HCT116 (cell line): ENCODE measurements at regions not wholly inside any gene's neighbourhood (a gene's known extent, or its start where the extent isn't known, plus 50 kb on each side); places are given as distances from the start of the nearest gene placed in this dataset.

Experiments
- ATAC-seq: fragments of 200-7000 bp; cut with Tn5 transposase; 2 replicates; pipeline ENCODE4 v1.9.1; 2020; ENCODE audit warnings: mild to moderate bottlenecking, moderate library complexity
- BruUV-seq: library from RNA; stranded (reverse); fragments of 400-500 nt; replicated peaks from 2 replicates; lab custom pipeline; 2021; lab: Mats Ljungman, UMichigan
- CTCF ChIA-PET: fragments of 300-600 bp; sonication (Branson Sonifier 250); formaldehyde crosslinking; loops from one replicate; lab custom pipeline; 2021; ENCODE audit warnings: antibody characterized with exemption; lab: Charles Lee
- POLR2A ChIA-PET: fragments of 300-600, 350-600 bp; sonication (Branson Sonifier 250); formaldehyde crosslinking; loops from one replicate; lab custom pipeline; 2021; ENCODE audit warnings: antibody characterized with exemption; lab: Charles Lee
- RAD21 ChIA-PET, 2 experiments: fragments of 300-600 bp; sonication (Branson Sonifier 250); formaldehyde crosslinking; loops; one replicate each; lab custom pipeline; 2023; ENCODE audit warnings: low total read pairs in 2 of 2; ENCODE audit not compliant: uncharacterized antibody in 2 of 2, unreplicated experiment in 2 of 2, low non-redundant PET in 1 of 2; lab: Charles Lee
- DNase-seq: peaks from one replicate; pipeline ENCODE4 v3.0.0-alpha.2; 2010; ENCODE audit warnings: low read depth, low spot score
- H2AFZ ChIP-seq: fragments of 200-600 bp; shearing (Covaris generic), sonication (generic); 2 replicates; pipeline ENCODE4 v1.6.1; 2017; ENCODE audit warnings: low read depth, mixed run types, mixed read lengths, antibody characterized with exemption, low read length; ENCODE audit not compliant: poor library complexity, severe bottlenecking
- H3K27ac ChIP-seq: 2 replicates; pipeline ENCODE4 v1.5.1; 2012; ENCODE audit warnings: low read depth, low read length
- H3K27me3 ChIP-seq: fragments of 200-600 bp; sonication (generic); 2 replicates; pipeline ENCODE4 v1.6.1; 2016; ENCODE audit warnings: mixed run types, low read length, mixed read lengths; ENCODE audit not compliant: insufficient read depth
- H3K36me3 ChIP-seq, 2 experiments: fragments of 200-500 bp in 1 of 2; fragments of 200-600 bp in 1 of 2; sonication (Bioruptor generic) in 1 of 2; sonication (generic) in 1 of 2; 2 replicates each; pipeline versions ENCODE4 v1.5.1 to v1.6.1; 2014 to 2016; ENCODE audit warnings: low read length in 2 of 2, inconsistent platforms in 1 of 2, mixed read lengths in 1 of 2, mixed run types in 1 of 2; ENCODE audit not compliant: insufficient read depth in 2 of 2, control insufficient read depth in 1 of 2
- H3K4me1 ChIP-seq, 2 experiments: fragments of 200-600 bp in 1 of 2; sonication (generic) in 1 of 2; 2 replicates each; pipeline versions ENCODE4 v1.5.1 to v1.6.1; 2012 to 2017; ENCODE audit warnings: low read length in 2 of 2, inconsistent platforms in 1 of 2, mild to moderate bottlenecking in 1 of 2, mixed read lengths in 1 of 2, mixed run types in 1 of 2, moderate library complexity in 1 of 2; ENCODE audit not compliant: insufficient read depth in 2 of 2, control insufficient read depth in 1 of 2
- H3K4me2 ChIP-seq: fragments of 200-600 bp; sonication (generic); 2 replicates; pipeline ENCODE4 v1.6.1; 2017; ENCODE audit warnings: mixed run types, low read length, mixed read lengths
- H3K4me3 ChIP-seq, 2 experiments: fragments of 200-600 bp in 1 of 2; sonication (generic) in 1 of 2; replicated peaks in 1 of 2; 2 replicates each; pipeline ENCODE4 v1.5.1; 2011 to 2016; ENCODE audit warnings: low read length in 2 of 2, control low read depth in 1 of 2, low read depth in 1 of 2, mild to moderate bottlenecking in 1 of 2, mixed read lengths in 1 of 2, mixed run types in 1 of 2
- H3K79me2 ChIP-seq: fragments of 200-600 bp; sonication (generic); 2 replicates; pipeline ENCODE4 v1.6.1; 2017; ENCODE audit warnings: mild to moderate bottlenecking, mixed run types, low read length, moderate library complexity, mixed read lengths; ENCODE audit not compliant: insufficient read depth
- H3K9ac ChIP-seq: fragments of 200-600 bp; sonication (generic); 2 replicates; pipeline ENCODE4 v1.6.1; 2016; ENCODE audit warnings: low read length, mixed read lengths
- H3K9me2 ChIP-seq: fragments of 200-600 bp; sonication (generic), shearing (Covaris generic); 2 replicates; pipeline ENCODE4 v1.6.1; 2017; ENCODE audit warnings: mixed run types, mild to moderate bottlenecking, moderate library complexity; ENCODE audit not compliant: insufficient read depth
- H3K9me3 ChIP-seq, 2 experiments: fragments of 200-500 bp in 1 of 2; fragments of 200-600 bp in 1 of 2; sonication (Bioruptor generic) in 1 of 2; sonication (generic) in 1 of 2; 2 replicates each; pipeline ENCODE4 v1.6.1; 2014 to 2017; ENCODE audit warnings: low read length in 2 of 2, mixed read lengths in 2 of 2, inconsistent platforms in 1 of 2, low read depth in 1 of 2, mild to moderate bottlenecking in 1 of 2, mixed run types in 1 of 2, moderate library complexity in 1 of 2; ENCODE audit not compliant: control insufficient read depth in 1 of 2, insufficient read depth in 1 of 2
- H4K20me1 ChIP-seq: fragments of 200-600 bp; sonication (generic), shearing (Covaris generic); 2 replicates; pipeline ENCODE4 v1.6.1; 2017; ENCODE audit warnings: mixed run types, mild to moderate bottlenecking, moderate library complexity; ENCODE audit not compliant: insufficient read depth
- ATF3 ChIP-seq: IDR thresholded peaks from 2 replicates; pipeline ENCODE4 v1.6.1; 2012
- CBX3 ChIP-seq: IDR thresholded peaks from 2 replicates; pipeline ENCODE4 v1.6.1; 2012; ENCODE audit warnings: low read depth
- CEBPB ChIP-seq: IDR thresholded peaks from 2 replicates; pipeline ENCODE4 v1.6.1; 2012; ENCODE audit warnings: low read depth
- CTCF ChIP-seq, 3 experiments: fragments of 200-600 bp in 1 of 3; sonication (generic) in 1 of 3; IDR thresholded peaks in 2 of 3; conservative IDR thresholded peaks in 1 of 3; 2 replicates each; pipeline ENCODE4 v1.5.1; 2012 to 2017; ENCODE audit warnings: low read depth in 2 of 3, low read length in 2 of 3, antibody characterized with exemption in 1 of 3, borderline replicate concordance in 1 of 3, control low read depth in 1 of 3, mild to moderate bottlenecking in 1 of 3, mixed read lengths in 1 of 3, mixed run types in 1 of 3, moderate library complexity in 1 of 3; ENCODE audit not compliant: insufficient read depth in 1 of 3
- EGR1 ChIP-seq: IDR thresholded peaks from 2 replicates; pipeline ENCODE4 v1.6.1; 2012; ENCODE audit warnings: low read depth
- EZH2 ChIP-seq: fragments of 200-600 bp; sonication (generic); IDR thresholded peaks from 2 replicates; pipeline ENCODE4 v1.6.1; 2017; ENCODE audit warnings: antibody characterized with exemption, mixed run types
- EZH2phosphoT487 ChIP-seq: fragments of 200-600 bp; IDR thresholded peaks from 2 replicates; pipeline ENCODE4 v1.6.1; 2018; ENCODE audit warnings: antibody characterized with exemption, borderline replicate concordance
- FOSL1 ChIP-seq: IDR thresholded peaks from 2 replicates; pipeline ENCODE4 v1.6.1; 2012; ENCODE audit warnings: low read depth
- JUND ChIP-seq: IDR thresholded peaks from 2 replicates; pipeline ENCODE4 v1.6.1; 2012
- MAX ChIP-seq: IDR thresholded peaks from 2 replicates; pipeline ENCODE4 v1.6.1; 2012
- REST ChIP-seq: IDR thresholded peaks from 2 replicates; pipeline ENCODE4 v1.6.1; 2012; ENCODE audit warnings: low read depth
- SP1 ChIP-seq: IDR thresholded peaks from 2 replicates; pipeline ENCODE4 v1.6.1; 2012; ENCODE audit warnings: low read depth
- SRF ChIP-seq: IDR thresholded peaks from 2 replicates; pipeline ENCODE4 v1.6.1; 2012; ENCODE audit warnings: low read depth
- ZBTB33 ChIP-seq: IDR thresholded peaks from 2 replicates; pipeline ENCODE4 v1.6.1; 2011; ENCODE audit warnings: mild to moderate bottlenecking, low read length, moderate library complexity; ENCODE audit not compliant: insufficient replicate concordance; ENCODE audit errors: extremely low read depth
- ZNF274 ChIP-seq: fragments of 200-500 bp; sonication (Bioruptor generic); IDR thresholded peaks from 2 replicates; pipeline ENCODE4 v1.6.1; 2014; ENCODE audit warnings: mild to moderate bottlenecking, low read depth, low read length, inconsistent platforms
- intact Hi-C: fragments of 100-400 bp; cut with micrococcal nuclease; formaldehyde crosslinking; loops from 2 replicates; pipeline ENCODE4 v1.10.0; 2022

GRCh38 chr18:77862066-77862757, 612.6 kb downstream of the GALR1 start:
- Histone ChIP-seq H3K9me2 (no peaks in the 10 kb centered on the region), H3K9ac (no peak overlapping the region), H2AFZ (no peak overlapping the region), H3K27me3 (no peaks in the 10 kb centered on the region), H3K79me2 (no peaks in the 10 kb centered on the region), H4K20me1 (no peaks in the 10 kb centered on the region), H3K36me3 (no peaks in the 10 kb centered on the region), H3K9me3 (peaks cover 12 to 16% of the 10 kb centered on the region in 2 experiments; a peak in 2 of 4 replicates), H3K4me1 (no peaks in the 10 kb centered on the region), H3K27ac (no peak overlapping the region), H3K4me3 (no peak overlapping the region), H3K4me2 (no peak overlapping the region)
- BruUV-seq, result no TSS peak
- ATAC-seq (no peak), DNase-seq (no peak)
- TF ChIP-seq JUND, result no peak
- TF ChIP-seq MAX, result no peak
- TF ChIP-seq EGR1, result no peak
- TF ChIP-seq CBX3, result no peak
- TF ChIP-seq CTCF (IDR thresholded peaks at IDR 0.05 in 2 of 3, conservative IDR thresholded peaks at IDR 0.05 in 1 of 3; ENCODE audit: borderline replicate concordance in 1 of 3, insufficient read depth in 1 of 3, low read depth in 2 of 3, low read length in 2 of 3), result no peak
- no peak for TF ChIP-seq ZBTB33
- TF ChIP-seq FOSL1, result no peak
- TF ChIP-seq EZH2, result no peak
- no peak for TF ChIP-seq SP1
- no peak for TF ChIP-seq ATF3
- no peak for TF ChIP-seq ZNF274
- no peak for TF ChIP-seq CEBPB
- TF ChIP-seq EZH2phosphoT487, result no peak
- no peak for TF ChIP-seq SRF
- TF ChIP-seq REST, result no peak
- ChIA-PET RAD21 (no interaction called here), POLR2A (no interaction called here), CTCF (no interaction called here)
- intact Hi-C loops, result no loop called here
